ENCODE measurements at regions not wholly inside any gene's neighbourhood (a gene's known extent, or its start where the extent isn't known, plus 50 kb on each side); places are given as distances from the start of the nearest gene placed in this dataset.
A peak's percentile ranks its signal among the peaks of the same experiment; 100 is the strongest.
"Not testable (repeated sequence)": the region's sequence is repeated elsewhere in the genome, so short reads cannot be mapped to it uniquely, and the experiment has no call there.

- H3K79me2 ChIP-seq (ENCODE audit: insufficient read depth, low read length) = no peaks in the 10 kb centered on the region
- H3K27me3 ChIP-seq (ENCODE audit: insufficient read depth, low read length, poor library complexity) = no peaks in the 10 kb centered on the region
- H3K4me2 ChIP-seq (ENCODE audit: insufficient read depth, low read length) = no peak overlapping the region
- no peak overlapping the region for H3K4me3 ChIP-seq (ENCODE audit: low read depth in 1 of 2, low read length in 2 of 2)
- no peaks in the 10 kb centered on the region for H3K4me1 ChIP-seq (ENCODE audit: insufficient read depth, low read length)
- no peaks in the 10 kb centered on the region for H3K36me3 ChIP-seq (ENCODE audit: insufficient read depth, low read length)
- no peaks in the 10 kb centered on the region for H3K9me3 ChIP-seq (ENCODE audit: insufficient read depth, low read length, severe bottlenecking)
- DNase-seq = no peak
- no peak overlapping the region for H3K27ac ChIP-seq (ENCODE audit: low read length)
- TF ChIP-seq, protein P1, sequence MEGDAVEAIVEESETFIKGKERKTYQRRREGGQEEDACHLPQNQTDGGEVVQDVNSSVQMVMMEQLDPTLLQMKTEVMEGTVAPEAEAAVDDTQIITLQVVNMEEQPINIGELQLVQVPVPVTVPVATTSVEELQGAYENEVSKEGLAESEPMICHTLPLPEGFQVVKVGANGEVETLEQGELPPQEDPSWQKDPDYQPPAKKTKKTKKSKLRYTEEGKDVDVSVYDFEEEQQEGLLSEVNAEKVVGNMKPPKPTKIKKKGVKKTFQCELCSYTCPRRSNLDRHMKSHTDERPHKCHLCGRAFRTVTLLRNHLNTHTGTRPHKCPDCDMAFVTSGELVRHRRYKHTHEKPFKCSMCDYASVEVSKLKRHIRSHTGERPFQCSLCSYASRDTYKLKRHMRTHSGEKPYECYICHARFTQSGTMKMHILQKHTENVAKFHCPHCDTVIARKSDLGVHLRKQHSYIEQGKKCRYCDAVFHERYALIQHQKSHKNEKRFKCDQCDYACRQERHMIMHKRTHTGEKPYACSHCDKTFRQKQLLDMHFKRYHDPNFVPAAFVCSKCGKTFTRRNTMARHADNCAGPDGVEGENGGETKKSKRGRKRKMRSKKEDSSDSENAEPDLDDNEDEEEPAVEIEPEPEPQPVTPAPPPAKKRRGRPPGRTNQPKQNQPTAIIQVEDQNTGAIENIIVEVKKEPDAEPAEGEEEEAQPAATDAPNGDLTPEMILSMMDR (IDR thresholded peaks at IDR 0.05; ENCODE audit: borderline replicate concordance, extremely low read depth, low read length, poor library complexity, severe bottlenecking) = no peak
- TF ChIP-seq EZH2 (IDR thresholded peaks at IDR 0.05; ENCODE audit: borderline replicate concordance, low read depth, low read length, severe bottlenecking) = no peak
- H3K9ac ChIP-seq (ENCODE audit: low read depth, low read length) = no peak overlapping the region
- no peak overlapping the region for H2AFZ ChIP-seq (ENCODE audit: low read depth, low read length)
- no peaks in the 10 kb centered on the region for H4K20me1 ChIP-seq (ENCODE audit: insufficient read depth, low read length)
- ATAC-seq (ENCODE audit: insufficient read depth, low read depth) = no peak
These were observed 58.9 kb upstream of the USP6NL start for GRCh38 chr10:11670381-11670780.

GRCh38 chr10:11668847-11669610, 57.6 kb upstream of the USP6NL start:
- ATAC-seq (ENCODE audit: insufficient read depth, low read depth) (no peak), DNase-seq (no peak)
- no peak overlapping the region for H3K4me2 ChIP-seq (ENCODE audit: insufficient read depth, low read length)
- no peak for TF ChIP-seq EZH2 (IDR thresholded peaks at IDR 0.05; ENCODE audit: borderline replicate concordance, low read depth, low read length, severe bottlenecking)
- no peak overlapping the region for H3K27ac ChIP-seq (ENCODE audit: low read length)
- no peaks in the 10 kb centered on the region for H4K20me1 ChIP-seq (ENCODE audit: insufficient read depth, low read length)
- no peaks in the 10 kb centered on the region for H3K36me3 ChIP-seq (ENCODE audit: insufficient read depth, low read length)
- H3K4me3 ChIP-seq (ENCODE audit: low read depth in 1 of 2, low read length in 2 of 2) = no peak overlapping the region
- no peaks in the 10 kb centered on the region for H3K9me3 ChIP-seq (ENCODE audit: insufficient read depth, low read length, severe bottlenecking)
- H2AFZ ChIP-seq (ENCODE audit: low read depth, low read length) = peak overlapping the region; percentile 17; the same call in 1 of the 2 replicates
- H3K9ac ChIP-seq (ENCODE audit: low read depth, low read length) = no peak overlapping the region
- no peaks in the 10 kb centered on the region for H3K27me3 ChIP-seq (ENCODE audit: insufficient read depth, low read length, poor library complexity)
- no peaks in the 10 kb centered on the region for H3K4me1 ChIP-seq (ENCODE audit: insufficient read depth, low read length)
- no peaks in the 10 kb centered on the region for H3K79me2 ChIP-seq (ENCODE audit: insufficient read depth, low read length)

DNA sequence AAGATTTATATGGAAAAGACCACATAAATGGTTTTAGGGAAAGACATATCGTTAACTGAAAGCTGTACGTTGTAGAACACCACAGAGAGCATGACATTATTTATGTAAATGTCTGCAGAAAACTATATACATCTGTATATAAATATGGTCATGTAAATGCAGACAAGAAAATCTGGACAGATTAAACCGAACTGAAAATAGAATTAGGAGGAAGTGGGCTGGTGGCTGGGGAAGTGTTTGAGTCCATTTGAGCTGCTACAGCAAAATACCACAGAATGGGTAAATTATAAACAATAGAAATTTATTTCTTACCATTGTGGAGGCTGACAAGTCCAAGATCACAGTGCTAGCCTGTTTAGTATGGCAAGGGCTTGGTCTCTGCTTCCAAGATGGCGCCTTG, 56.3 kb upstream of the USP6NL start:
- no peak for ATAC-seq (ENCODE audit: insufficient read depth, low read depth)
- H3K79me2 ChIP-seq (ENCODE audit: insufficient read depth, low read length) = no peaks in the 10 kb centered on the region
- no peaks in the 10 kb centered on the region for H3K9me3 ChIP-seq (ENCODE audit: insufficient read depth, low read length, severe bottlenecking)
- H3K4me3 ChIP-seq (ENCODE audit: low read depth in 1 of 2, low read length in 2 of 2) = no peak overlapping the region
- H3K36me3 ChIP-seq (ENCODE audit: insufficient read depth, low read length) = no peaks in the 10 kb centered on the region
- no peak overlapping the region for H2AFZ ChIP-seq (ENCODE audit: low read depth, low read length)
- no peak overlapping the region for H3K9ac ChIP-seq (ENCODE audit: low read depth, low read length)
- no peaks in the 10 kb centered on the region for H3K4me1 ChIP-seq (ENCODE audit: insufficient read depth, low read length)
- no peak for DNase-seq
- TF ChIP-seq, protein P1 (IDR thresholded peaks at IDR 0.05; ENCODE audit: borderline replicate concordance, extremely low read depth, low read length, poor library complexity, severe bottlenecking) = no peak
- no peak for TF ChIP-seq EZH2 (IDR thresholded peaks at IDR 0.05; ENCODE audit: borderline replicate concordance, low read depth, low read length, severe bottlenecking)
- no peaks in the 10 kb centered on the region for H3K27me3 ChIP-seq (ENCODE audit: insufficient read depth, low read length, poor library complexity)
- H3K4me2 ChIP-seq (ENCODE audit: insufficient read depth, low read length) = no peak overlapping the region
- no peak overlapping the region for H3K27ac ChIP-seq (ENCODE audit: low read length)
- no peaks in the 10 kb centered on the region for H4K20me1 ChIP-seq (ENCODE audit: insufficient read depth, low read length)

- peaks cover 3% of the 10 kb centered on the region; the same call in 1 of the 2 replicates for H3K4me1 ChIP-seq (ENCODE audit: insufficient read depth, low read length)
- no peak overlapping the region for H3K27ac ChIP-seq (ENCODE audit: low read length)
- no peak overlapping the region for H3K4me2 ChIP-seq (ENCODE audit: insufficient read depth, low read length)
- no peak overlapping the region for H3K9ac ChIP-seq (ENCODE audit: low read depth, low read length)
- no peaks in the 10 kb centered on the region for H3K79me2 ChIP-seq (ENCODE audit: insufficient read depth, low read length)
- no peak for DNase-seq
- no peak for TF ChIP-seq EZH2 (IDR thresholded peaks at IDR 0.05; ENCODE audit: borderline replicate concordance, low read depth, low read length, severe bottlenecking)
- TF ChIP-seq, protein P1 (IDR thresholded peaks at IDR 0.05; ENCODE audit: borderline replicate concordance, extremely low read depth, low read length, poor library complexity, severe bottlenecking) = no peak
- no peak overlapping the region for H3K4me3 ChIP-seq (ENCODE audit: low read depth in 1 of 2, low read length in 2 of 2)
- H3K36me3 ChIP-seq (ENCODE audit: insufficient read depth, low read length) = no peaks in the 10 kb centered on the region
- no peaks in the 10 kb centered on the region for H3K27me3 ChIP-seq (ENCODE audit: insufficient read depth, low read length, poor library complexity)
- no peaks in the 10 kb centered on the region for H3K9me3 ChIP-seq (ENCODE audit: insufficient read depth, low read length, severe bottlenecking)
- ATAC-seq (ENCODE audit: insufficient read depth, low read depth) = no peak
- no peak overlapping the region for H2AFZ ChIP-seq (ENCODE audit: low read depth, low read length)
- H4K20me1 ChIP-seq (ENCODE audit: insufficient read depth, low read length) = no peaks in the 10 kb centered on the region
These were observed 52.5 kb upstream of the USP6NL start for GRCh38 chr10:11663763-11664555.

- not testable (repeated sequence) for H3K4me1 ChIP-seq (ENCODE audit: insufficient read depth, low read length); H2AFZ ChIP-seq (ENCODE audit: low read depth, low read length)
These were observed 51.7 kb upstream of the USP6NL start for GRCh38 chr10:11663126-11663515.

More at GRCh38 chr10:11663126-11663515, 51.7 kb upstream of the USP6NL start:
- not testable (repeated sequence) for H3K9me3 ChIP-seq (ENCODE audit: insufficient read depth, low read length, severe bottlenecking); H3K27me3 ChIP-seq (ENCODE audit: insufficient read depth, low read length, poor library complexity); H3K27ac ChIP-seq (ENCODE audit: low read length); H3K36me3 ChIP-seq (ENCODE audit: insufficient read depth, low read length); H3K4me2 ChIP-seq (ENCODE audit: insufficient read depth, low read length); H3K79me2 ChIP-seq (ENCODE audit: insufficient read depth, low read length); ATAC-seq (ENCODE audit: insufficient read depth, low read depth); H4K20me1 ChIP-seq (ENCODE audit: insufficient read depth, low read length); DNase-seq; H3K9ac ChIP-seq (ENCODE audit: low read depth, low read length); H3K4me3 ChIP-seq (ENCODE audit: low read depth in 1 of 2, low read length in 2 of 2)

Measured in DND-41 (cell line).